ENCODE measurements at regions not wholly inside any gene's neighbourhood (a gene's known extent, or its start where the extent isn't known, plus 50 kb on each side); places are given as distances from the start of the nearest gene placed in this dataset.

- Histone ChIP-seq H3K4me2 (ENCODE audit: low read length) (no peak overlapping the region), H3K4me1 (ENCODE audit: control insufficient read depth, low read length) (no peaks in the 10 kb centered on the region), H3K4me3 (ENCODE audit: low read length) (no peak overlapping the region), H3K27me3 (ENCODE audit: control insufficient read depth, low read length) (peaks cover 22% of the 10 kb centered on the region), H3K79me2 (ENCODE audit: control insufficient read depth, low read length) (no peaks in the 10 kb centered on the region), H3K9me3 (ENCODE audit: control insufficient read depth, insufficient read depth, low read length) (no peaks in the 10 kb centered on the region), H3K9me2 (replicated peaks; ENCODE audit: control insufficient read depth, low read length) (no peaks in the 10 kb centered on the region), H4K20me1 (ENCODE audit: control insufficient read depth, insufficient read depth, low read depth, low read length) (0 out of 2 replicates have a peak, but pooled peaks cover 2% of the 10 kb centered on the region), H3K27ac (ENCODE audit: low read depth, low read length) (no peak overlapping the region), H3F3A (ENCODE audit: control insufficient read depth, insufficient read depth) (no peaks in the 10 kb centered on the region), H3K36me3 (ENCODE audit: control insufficient read depth, low read length) (no peaks in the 10 kb centered on the region)
- no peak for TF ChIP-seq EZH2phosphoT487 (IDR thresholded peaks at IDR 0.05; ENCODE audit: borderline replicate concordance, low read length)
- peak; percentile 20 for TF ChIP-seq CTCF (IDR thresholded peaks at IDR 0.05; ENCODE audit: low read depth, low read length, poor library complexity, severe bottlenecking)
Measured at GRCh38 chr20:57047281-57048026, 219.0 kb downstream of the BMP7 start.

GRCh38 chr20:57048027-57048869 lies 218.2 kb downstream of the BMP7 start:
- no peaks in the 10 kb centered on the region for H3K36me3 ChIP-seq (ENCODE audit: control insufficient read depth, low read length)
- peak; percentile 84 for TF ChIP-seq CTCF (IDR thresholded peaks at IDR 0.05; ENCODE audit: low read depth, low read length, poor library complexity, severe bottlenecking)
- TF ChIP-seq EZH2phosphoT487 (IDR thresholded peaks at IDR 0.05; ENCODE audit: borderline replicate concordance, low read length), result no peak
- H3K9me2 ChIP-seq (replicated peaks; ENCODE audit: control insufficient read depth, low read length), result no peaks in the 10 kb centered on the region
- H3K4me2 ChIP-seq (ENCODE audit: low read length), result no peak overlapping the region
- H3K27me3 ChIP-seq (ENCODE audit: control insufficient read depth, low read length), result peaks cover 20% of the 10 kb centered on the region
- no peaks in the 10 kb centered on the region for H3K79me2 ChIP-seq (ENCODE audit: control insufficient read depth, low read length)
- H3F3A ChIP-seq (ENCODE audit: control insufficient read depth, insufficient read depth), result no peaks in the 10 kb centered on the region
- no peaks in the 10 kb centered on the region for H3K4me1 ChIP-seq (ENCODE audit: control insufficient read depth, low read length)
- H3K4me3 ChIP-seq (ENCODE audit: low read length), result no peak overlapping the region
- H3K9me3 ChIP-seq (ENCODE audit: control insufficient read depth, insufficient read depth, low read length), result no peaks in the 10 kb centered on the region
- 0 out of 2 replicates have a peak, but pooled peaks cover 2% of the 10 kb centered on the region for H4K20me1 ChIP-seq (ENCODE audit: control insufficient read depth, insufficient read depth, low read depth, low read length)
- no peak overlapping the region for H3K27ac ChIP-seq (ENCODE audit: low read depth, low read length)

- no peaks in the 10 kb centered on the region for H3K36me3 ChIP-seq (ENCODE audit: control insufficient read depth, low read length)
- TF ChIP-seq EZH2phosphoT487 (IDR thresholded peaks at IDR 0.05; ENCODE audit: borderline replicate concordance, low read length) (no peak), CTCF (IDR thresholded peaks at IDR 0.05; ENCODE audit: low read depth, low read length, poor library complexity, severe bottlenecking) (no peak)
- peaks cover 17% of the 10 kb centered on the region for H3K27me3 ChIP-seq (ENCODE audit: control insufficient read depth, low read length)
- H3K9me3 ChIP-seq (ENCODE audit: control insufficient read depth, insufficient read depth, low read length), result no peaks in the 10 kb centered on the region
- no peaks in the 10 kb centered on the region for H3K79me2 ChIP-seq (ENCODE audit: control insufficient read depth, low read length)
- H3K9me2 ChIP-seq (replicated peaks; ENCODE audit: control insufficient read depth, low read length), result no peaks in the 10 kb centered on the region
- no peak overlapping the region for H3K4me2 ChIP-seq (ENCODE audit: low read length)
- no peak overlapping the region for H3K4me3 ChIP-seq (ENCODE audit: low read length)
- H4K20me1 ChIP-seq (ENCODE audit: control insufficient read depth, insufficient read depth, low read depth, low read length), result 0 out of 2 replicates have a peak, but pooled peaks cover 2% of the 10 kb centered on the region
- no peak overlapping the region for H3K27ac ChIP-seq (ENCODE audit: low read depth, low read length)
- no peaks in the 10 kb centered on the region for H3K4me1 ChIP-seq (ENCODE audit: control insufficient read depth, low read length)
- H3F3A ChIP-seq (ENCODE audit: control insufficient read depth, insufficient read depth), result no peaks in the 10 kb centered on the region
Measured at GRCh38 chr20:57049296-57049695, 217.1 kb downstream of the BMP7 start.
